HS-27A (cell line): ENCODE measurements at regions not wholly inside any gene's neighbourhood (a gene's known extent, or its start where the extent isn't known, plus 50 kb on each side); places are given as distances from the start of the nearest gene placed in this dataset.

Experiments used
- DNase-seq: peaks from one replicate; pipeline ENCODE4 v3.0.0-alpha.2; 2012; ENCODE audit warnings: low read depth, missing footprints

DNA sequence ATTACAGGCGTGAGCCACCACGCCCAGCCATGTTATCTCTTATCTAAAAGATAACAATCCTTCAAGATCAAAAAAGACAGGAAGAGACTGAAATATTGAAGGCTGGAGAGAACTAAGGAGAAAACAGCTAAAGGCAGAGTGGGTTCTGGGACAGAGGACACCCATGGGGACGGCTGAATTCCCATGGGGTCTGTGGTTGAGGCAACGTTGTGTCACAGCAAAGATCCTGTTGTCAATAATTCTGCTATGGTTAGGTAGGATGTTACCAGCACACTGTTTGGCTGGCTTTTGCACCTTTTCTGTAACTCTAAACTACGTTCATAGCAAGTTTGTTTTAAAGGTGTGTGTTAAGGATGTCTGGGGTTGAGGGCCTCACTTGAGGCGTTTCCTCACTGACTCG lies 137.7 kb upstream of the APCDD1 start:
- no peak for DNase-seq

DNA sequence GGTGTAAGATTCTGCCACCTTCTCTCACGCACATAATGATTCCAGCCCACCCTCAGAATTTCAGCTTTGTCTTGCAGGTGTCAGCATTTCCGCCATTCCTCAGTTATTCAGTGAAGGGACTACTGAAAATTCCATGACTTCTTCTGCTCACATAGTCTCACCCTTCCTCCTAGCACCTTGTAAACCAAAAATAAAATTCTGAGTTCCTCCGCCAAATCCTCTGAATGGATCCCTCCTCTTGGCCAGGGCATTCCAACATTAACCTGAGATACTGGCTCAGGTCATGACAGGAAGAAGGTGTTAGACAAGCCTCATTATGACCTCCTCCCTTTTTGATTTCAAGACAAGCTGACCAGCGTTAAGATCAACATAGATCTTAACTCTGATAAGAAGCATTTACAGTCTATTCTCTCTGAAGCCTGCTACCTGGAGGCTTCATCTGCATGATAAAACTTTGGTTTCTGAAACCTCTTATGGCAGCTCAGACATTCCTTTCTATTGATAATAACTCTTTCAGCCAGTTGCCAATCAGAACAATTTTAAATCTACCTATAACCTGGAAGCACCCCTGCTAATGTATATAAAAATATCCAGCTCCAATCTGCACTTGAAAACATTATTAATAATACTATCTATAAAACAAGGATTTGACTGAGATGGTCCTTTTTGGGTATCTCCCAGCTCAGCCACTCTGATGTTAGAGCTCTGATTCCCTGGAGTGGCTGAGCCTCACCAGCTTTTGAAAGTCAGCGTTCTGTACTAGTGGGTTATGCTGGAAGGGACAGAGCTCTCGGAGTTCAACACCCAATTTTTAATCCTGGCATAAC lies 136.4 kb upstream of the APCDD1 start:
- no peak for DNase-seq

DNA sequence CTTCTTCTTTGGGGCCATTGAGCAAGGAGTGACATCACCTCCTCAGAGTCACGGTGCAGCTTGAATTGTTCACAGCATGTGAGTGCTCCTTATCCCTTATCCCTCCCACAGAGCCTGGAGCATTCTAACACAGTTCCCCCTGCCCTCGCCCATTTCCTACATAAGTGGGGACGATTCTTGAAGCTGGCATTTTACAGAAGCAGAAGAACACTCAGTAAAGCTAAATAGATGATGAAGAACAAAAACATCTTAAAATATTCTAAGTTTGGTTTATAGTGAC lies 135.8 kb upstream of the APCDD1 start:
- DNase-seq: no peak

DNA sequence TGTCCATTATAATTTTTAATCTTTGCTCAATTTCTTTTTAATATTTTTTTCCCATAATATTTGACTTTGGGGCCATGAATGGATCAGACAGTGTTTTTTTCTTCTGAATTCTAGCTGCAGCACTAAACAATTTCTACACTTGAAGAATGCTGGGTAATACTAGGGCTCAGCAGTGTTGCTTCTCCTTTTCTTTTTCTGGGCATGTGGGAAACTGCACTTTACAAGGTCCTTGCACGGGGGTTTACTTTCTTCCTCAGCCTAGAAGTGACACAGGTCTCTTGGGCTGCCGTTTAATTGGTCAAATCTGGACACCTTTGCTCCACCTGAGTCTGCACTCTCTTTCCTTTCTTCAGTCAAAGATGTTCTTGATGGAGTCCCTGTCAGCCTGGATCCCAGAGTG lies 135.4 kb upstream of the APCDD1 start:
- DNase-seq: no peak

DNA sequence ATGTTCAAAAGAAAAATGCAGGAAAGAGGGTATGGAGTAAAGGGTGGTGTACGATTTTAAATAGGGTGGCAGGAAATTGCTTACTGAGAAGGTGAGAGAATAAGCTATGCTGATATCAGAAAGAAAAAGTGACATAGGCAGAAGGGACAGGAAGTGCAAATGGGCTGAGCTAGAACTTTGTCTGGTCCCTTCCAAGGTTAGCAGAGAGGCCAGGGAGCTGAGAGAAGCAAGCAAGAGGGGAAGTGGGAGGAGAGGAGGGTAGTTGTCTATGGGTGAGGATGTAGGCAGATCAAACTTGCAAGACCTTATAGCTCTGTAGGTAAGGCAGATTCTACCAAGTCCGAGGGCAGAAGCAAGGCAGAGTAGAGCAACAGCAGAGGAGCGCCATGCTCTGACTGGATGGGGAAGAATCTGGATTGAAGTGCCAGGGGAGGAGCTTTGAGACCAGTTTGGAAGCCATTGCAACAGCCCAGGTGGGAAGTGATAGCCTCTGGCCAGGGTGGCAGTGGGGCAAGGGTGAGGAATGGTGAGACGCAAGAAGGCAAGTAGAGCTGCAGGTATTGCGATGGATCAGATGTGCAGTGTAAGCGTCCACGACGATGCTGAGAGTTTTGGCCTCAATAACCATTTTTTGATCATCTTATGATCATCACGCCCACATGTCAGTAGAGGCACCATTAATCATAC lies 134.4 kb upstream of the APCDD1 start:
- DNase-seq: no peak

DNA sequence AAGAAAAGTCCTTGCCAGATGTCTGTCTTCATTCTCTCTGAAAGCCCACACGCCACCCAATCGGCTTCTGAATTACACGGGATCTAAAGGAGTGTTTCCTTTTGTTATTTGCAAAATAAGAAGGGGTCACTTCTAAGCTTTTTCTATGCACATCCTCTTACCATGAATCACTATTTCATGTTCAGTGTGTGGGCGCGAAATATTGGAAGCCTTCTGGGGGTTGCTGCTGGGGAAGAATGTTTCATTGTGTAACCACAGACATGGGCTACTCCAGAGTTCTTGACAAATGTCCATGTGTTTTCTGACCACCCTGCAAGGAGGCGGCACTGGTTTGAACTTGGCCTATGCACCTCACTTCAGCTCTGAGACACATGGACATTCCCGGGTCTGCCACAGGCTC lies 133.6 kb upstream of the APCDD1 start:
- no peak for DNase-seq

DNA sequence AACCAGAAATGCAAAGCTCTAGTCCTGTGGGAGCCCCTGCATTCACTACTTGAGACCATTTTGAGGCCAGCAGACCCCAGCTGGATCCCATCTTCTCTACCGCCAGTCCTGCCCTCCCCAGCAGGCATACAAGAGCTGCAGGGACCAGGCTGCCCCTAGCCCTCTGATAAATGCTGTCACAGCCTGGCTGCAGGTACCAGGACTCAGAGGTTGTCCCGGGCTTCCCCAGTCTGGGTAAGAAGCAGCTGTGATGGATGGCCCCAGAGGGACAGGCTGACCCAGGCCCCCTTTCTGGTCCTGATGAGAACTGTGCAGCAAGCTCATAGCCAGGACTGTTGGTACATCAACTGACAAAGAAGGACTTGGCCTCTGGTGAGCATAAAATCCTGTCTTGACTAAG lies 132.9 kb upstream of the APCDD1 start:
- DNase-seq: no peak

DNA sequence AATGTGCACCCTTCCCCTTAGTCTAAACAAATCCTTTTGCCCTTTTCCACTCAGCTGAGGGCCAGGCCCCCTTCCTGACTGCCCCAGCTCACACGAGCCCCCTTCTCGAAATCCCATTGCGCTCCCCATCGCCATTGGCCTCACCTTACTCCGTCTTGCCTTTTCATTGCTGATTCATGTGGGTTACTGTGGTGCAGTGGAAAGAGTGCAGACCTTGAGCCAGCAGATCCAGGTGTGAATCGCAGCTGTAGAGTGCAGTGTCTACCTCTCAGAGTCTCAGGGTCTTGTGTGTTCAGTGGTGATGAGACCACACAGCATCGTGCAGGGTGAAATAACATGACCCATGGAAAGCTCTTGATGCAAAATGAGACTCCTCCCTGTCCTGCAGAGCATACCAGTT lies 132.4 kb upstream of the APCDD1 start:
- DNase-seq: no peak

DNA sequence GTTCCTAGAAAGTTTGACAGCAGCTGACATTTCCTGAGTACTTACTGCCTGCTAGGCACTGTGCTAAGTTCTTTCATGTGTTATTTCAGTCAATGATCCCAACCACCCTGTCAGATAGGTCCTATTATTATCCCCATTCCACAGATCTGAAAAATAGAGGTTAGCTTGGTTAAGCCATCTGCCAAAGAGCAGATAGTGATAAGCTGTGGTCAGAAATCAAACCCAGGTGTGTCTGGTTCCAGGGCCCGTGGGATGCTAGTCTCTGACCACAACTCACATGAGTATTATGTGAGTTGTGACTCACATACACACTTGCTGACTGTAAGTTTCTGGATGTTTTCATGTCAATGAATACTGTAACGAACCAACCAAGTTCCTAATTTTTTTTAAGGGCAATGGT lies 132.0 kb upstream of the APCDD1 start:
- DNase-seq: no peak

DNA sequence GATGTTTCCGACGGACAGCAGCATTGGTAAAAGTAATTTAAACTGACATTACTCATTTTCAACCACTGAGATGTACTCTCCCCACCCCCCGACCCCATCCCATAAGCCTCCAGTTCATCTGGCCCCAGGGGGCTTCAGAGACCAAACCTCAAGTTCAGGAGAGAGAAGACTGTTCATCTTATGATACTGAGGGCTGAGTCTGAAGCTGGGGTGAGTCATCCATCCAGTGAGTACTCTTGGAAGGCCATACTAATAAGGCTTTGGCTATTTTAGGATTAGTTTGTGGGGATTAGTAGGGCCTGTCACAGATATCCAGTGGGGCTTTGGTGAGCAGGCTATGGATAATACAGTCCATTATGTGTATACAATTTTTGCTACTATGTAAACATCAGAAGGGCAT lies 125.3 kb upstream of the APCDD1 start:
- DNase-seq: no peak

DNA sequence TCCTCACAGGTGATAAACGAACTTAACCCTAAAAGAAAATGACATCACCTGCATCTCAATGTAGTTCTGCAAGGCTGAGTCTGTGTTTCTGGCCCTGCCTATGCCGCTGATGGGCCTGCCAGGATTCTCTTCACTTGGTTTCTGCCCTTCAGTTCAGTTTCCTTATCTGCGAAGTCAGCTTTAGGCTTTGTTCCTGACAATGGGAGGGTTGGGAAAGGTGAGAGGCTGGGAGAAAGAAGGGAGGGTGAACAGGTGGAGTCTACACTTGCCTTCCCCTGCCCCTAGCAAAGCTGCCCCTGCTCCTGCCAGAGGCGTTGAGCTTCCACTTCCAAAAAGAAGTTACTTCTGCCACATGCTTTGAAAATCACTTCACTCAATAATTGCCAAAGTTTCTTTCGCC lies 124.0 kb upstream of the APCDD1 start:
- no peak for DNase-seq

DNA sequence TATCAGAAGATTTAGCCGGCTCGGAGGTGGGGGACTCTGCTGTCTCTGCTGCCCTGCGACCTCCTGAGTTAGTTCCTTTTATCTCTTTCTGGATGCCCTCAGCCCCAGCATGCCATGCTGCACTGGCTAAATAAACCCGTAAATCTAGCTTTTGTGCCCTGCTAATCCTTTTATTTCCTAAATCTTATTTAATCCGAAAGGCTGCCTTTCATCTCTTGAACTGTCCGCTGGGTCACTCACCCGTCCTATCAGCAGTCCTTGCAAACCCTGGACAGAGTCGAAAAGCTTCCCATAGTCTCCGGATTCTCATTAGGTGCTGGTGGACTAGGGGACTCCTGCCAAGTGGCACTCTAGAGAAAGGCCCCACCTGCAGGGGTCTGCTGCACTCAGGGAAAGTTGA lies 122.0 kb upstream of the APCDD1 start:
- no peak for DNase-seq

DNA sequence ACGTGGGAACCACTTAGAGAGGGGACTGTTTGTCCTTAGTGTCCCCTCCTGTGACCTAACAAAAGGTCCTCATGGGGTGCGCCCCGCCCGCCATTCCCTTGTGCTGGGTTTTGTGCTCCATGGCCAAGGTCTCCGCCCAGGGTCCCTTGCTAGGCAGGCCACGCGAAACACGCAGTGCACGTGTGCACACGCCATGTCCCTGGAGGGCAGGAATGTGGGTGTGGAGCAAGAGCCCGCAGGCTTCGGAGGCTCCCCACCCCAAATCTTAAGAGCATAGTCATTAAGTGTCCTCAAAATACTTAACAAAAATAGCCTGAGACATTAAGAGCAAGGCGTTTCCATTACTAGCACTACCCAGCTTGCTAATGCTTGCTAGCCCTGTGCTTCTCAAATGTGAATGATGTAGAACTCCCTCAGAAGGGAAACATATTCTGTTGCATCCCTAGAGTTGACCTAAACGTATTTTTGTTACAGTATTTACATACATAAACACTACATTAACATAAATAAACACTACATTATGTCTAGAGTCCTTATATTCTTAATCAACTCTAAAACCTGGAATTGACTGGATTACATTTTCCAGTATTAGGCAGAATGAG lies 117.6 kb upstream of the APCDD1 start:
- no peak for DNase-seq

DNA sequence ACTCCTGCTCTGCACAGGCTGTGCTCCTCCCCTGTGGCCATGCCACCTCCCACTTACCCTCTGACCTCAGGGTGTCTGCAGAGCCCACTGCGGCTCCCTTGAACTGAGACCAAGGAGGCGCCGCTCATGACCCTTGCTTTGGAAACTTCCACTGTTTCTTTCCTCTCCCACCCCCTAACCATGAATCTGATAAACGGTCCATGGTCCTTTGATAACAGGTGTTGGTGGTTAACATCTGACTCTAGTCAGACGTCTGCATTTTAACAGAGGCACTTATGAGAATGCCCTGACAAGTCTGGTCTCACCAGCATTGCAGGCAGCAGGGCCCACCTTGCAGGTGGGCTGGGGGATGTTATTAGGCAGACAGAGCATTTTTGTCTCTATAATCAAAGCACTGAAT lies 113.6 kb upstream of the APCDD1 start:
- DNase-seq: no peak

DNA sequence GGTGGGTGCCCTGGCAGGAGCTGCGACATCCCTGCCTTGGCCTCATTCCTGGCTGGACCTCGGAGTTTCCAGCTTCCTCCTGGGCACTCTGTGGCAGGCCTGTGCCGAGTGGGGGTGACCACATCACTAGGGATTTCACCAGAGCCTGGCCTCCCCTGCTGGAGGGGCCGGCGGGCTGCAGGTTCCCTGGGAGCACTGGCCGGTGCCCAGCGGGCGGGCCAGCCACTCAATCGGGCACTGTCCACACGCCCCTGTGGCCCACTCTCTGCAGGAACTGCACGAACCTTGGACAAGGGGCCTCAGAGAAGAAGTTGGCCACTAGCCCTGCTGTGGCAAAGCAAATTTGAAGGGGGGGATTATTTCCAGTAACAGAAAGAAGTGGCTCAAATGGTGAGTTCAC lies 110.7 kb upstream of the APCDD1 start:
- no peak for DNase-seq

DNA sequence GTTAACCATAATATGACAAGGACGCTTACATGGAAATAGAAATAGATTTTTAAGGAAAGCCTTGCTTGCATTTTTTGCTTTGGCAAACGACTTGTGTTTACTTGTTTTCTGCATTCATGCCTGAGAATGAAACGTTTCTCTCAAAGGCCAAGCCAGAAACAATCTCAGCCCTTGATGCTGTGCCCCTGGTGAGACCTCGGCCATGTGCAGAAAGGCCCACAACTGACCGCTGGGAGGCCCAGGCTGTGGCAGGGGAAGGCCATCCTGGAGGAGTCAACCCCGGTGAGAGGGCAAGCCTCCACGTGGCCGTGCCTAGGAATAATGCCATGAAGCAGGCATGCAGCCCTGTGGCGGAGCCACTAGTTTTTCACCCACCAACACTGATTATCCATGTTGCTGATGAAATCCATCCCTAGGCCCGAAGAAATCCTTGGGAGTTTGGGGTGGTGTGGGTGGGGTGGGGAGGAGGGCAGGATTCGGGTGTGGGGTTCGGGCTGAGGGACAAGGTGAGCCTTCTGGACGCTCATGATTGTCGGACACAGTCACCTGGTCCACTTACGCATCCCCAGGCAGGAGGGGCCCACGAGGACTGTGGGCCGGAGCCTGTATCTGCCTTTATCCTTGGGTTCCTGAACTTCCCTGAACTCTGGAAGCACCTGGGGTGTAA lies 107.6 kb upstream of the APCDD1 start:
- DNase-seq: no peak

DNA sequence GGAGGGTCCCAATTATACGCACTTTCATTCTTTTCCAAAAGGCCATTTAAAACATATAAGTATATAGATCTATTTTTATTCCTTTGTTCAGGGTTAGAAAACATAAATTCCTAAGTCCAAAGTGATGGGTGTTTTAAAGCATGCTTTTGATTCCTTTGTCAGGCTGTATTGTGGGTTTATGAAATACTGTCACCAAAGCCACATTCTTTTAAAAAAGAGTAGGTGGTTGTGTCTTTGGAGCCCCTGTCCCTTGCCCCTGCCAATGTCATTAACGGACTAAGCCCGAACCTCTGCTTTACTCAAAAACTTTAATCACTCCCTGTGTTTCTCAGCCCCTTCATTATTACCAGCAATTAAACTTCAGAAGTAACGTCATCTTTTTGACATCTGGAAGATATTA lies 104.9 kb upstream of the APCDD1 start:
- DNase-seq: no peak

DNA sequence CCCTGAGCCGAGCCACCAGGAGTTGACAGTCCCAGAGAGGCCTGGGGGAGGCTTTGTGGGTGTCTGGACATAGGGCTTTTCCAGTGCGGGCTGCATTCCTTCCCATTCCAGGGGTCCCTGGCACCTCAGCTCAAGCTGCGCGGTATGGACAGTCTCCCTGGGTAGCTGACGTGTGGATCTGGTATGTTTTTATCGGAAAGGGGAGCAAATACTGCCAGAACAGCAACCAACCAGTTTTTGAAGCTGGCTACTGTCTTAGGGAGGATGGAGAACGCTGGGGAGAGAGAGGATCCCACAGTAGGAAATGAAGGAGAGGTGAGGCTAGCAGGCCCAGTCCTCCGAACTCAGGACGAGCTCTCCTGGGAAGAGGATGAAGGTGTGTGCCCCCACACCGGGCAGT lies 103.8 kb upstream of the APCDD1 start:
- DNase-seq: no peak

DNA sequence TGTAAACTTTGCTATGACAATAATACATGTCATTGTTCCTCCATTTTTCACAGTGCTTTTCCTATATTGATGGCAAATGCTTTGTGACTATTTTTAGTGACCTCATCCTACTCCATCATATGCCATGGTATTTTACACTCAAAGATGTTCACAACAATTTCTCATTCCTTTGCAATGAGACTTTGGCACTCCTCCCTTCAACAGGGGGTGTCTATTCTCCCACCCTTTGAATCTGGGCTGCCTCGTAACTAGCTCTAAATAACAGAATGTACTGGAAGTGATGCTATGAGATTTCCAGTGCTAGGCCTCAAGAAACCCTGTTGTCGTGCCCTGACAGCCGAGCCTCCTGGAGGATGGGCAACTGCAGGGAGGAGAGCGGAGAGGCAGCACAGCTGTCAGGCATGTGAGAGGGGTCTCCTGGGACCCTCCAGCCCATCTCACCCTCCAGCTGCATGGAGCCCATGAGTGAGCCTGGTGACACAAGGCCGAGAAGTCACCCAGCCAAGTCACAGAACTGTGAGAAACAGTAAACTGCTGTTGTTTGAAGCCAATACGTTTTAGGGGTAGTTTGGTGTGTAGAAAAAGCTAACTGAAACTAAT lies 103.1 kb upstream of the APCDD1 start:
- DNase-seq: no peak

DNA sequence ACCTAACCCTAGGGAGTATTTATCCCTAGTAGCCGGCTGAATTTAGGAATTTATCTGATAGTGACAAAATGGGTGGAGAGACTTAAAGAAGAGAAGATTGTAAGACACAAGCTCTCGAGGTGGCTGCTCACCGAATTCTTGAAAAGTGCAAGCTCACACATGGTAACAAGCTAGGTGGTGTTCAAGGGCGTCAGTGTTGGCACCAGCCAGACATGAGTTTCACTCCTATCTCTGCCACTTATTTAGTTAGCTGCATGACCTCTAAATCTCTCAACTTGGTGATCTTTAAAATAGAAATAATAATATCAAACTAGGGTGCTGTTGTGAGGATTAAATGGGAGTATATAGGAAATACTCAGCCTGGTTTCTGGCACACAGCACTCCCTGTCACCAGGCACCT lies 102.6 kb upstream of the APCDD1 start:
- DNase-seq: no peak

DNA sequence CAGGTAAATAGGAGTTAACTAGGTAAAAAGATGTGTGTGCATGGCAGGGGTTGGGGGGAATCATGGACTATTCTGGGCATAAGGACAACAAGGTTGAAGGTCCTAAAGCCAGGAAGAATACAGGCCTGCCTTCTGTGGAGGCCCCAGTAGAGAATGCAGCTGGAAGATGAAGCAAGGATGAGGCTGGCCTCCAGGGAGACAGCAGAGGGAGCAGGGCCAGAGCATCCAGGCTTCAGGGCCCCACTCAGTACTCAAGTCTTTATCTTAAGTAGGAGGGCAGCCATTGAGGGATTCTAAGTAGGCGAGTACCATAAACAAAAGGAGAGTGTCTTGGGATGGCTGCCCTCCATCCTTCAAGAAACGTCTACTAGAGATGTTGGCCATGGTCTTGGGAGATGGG lies 101.8 kb upstream of the APCDD1 start:
- no peak for DNase-seq

DNA sequence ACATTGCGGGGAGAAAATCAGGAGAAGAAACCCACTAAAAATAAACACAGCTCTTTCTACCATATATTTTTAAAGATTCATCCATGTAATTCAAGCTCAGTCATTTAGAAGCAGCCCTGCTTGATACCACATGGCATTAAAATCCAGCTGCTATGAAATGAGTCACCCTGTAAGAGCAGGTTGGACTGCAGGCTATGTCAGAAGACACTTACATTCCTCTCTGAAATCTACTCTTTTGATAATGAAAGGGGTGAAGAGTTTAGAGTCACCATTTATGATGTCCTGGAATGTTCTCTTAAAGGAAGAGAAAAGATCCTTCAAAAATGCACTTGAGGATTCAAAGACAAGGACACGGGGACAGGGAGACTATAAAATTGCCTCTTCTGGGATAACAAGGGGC lies 100.6 kb upstream of the APCDD1 start:
- DNase-seq: peak; percentile 23
